H9 (cell line): ENCODE measurements at regions not wholly inside any gene's neighbourhood (a gene's known extent, or its start where the extent isn't known, plus 50 kb on each side); places are given as distances from the start of the nearest gene placed in this dataset.

Experiments used
- DNase-seq: peaks from one replicate; pipeline ENCODE4 v3.0.0-alpha.2; 2017
- H2AFZ ChIP-seq: one replicate; pipeline ENCODE4 v1.6.1; 2013; ENCODE audit warnings: mild to moderate bottlenecking, low read length, control low read depth, moderate library complexity
- H2AK5ac ChIP-seq: 2 replicates; pipeline ENCODE4 v1.6.1; 2013; ENCODE audit warnings: low read length, control low read depth, mixed read lengths; ENCODE audit not compliant: insufficient read length
- H2BK120ac ChIP-seq: one replicate; pipeline ENCODE4 v1.6.1; 2013; ENCODE audit warnings: low read depth, mild to moderate bottlenecking, low read length, control low read depth, inconsistent platforms; ENCODE audit not compliant: poor library complexity, severe bottlenecking
- H2BK12ac ChIP-seq: 2 replicates; pipeline ENCODE4 v1.6.1; 2013; ENCODE audit warnings: low read length, control low read depth, mixed read lengths, low read depth; ENCODE audit not compliant: insufficient read length
- H2BK15ac ChIP-seq: 2 replicates; pipeline ENCODE4 v1.6.1; 2013; ENCODE audit warnings: low read depth, low read length, control low read depth
- H2BK20ac ChIP-seq: one replicate; pipeline ENCODE4 v1.6.1; 2013; ENCODE audit warnings: low read depth, mild to moderate bottlenecking, low read length, control low read depth, inconsistent platforms; ENCODE audit not compliant: poor library complexity, severe bottlenecking
- H2BK5ac ChIP-seq: 2 replicates; pipeline ENCODE4 v1.6.1; 2013; ENCODE audit warnings: low read length, control low read depth, mixed read lengths; ENCODE audit not compliant: insufficient read length
- H3K14ac ChIP-seq: 2 replicates; pipeline ENCODE4 v1.6.1; 2013; ENCODE audit warnings: low read length, control low read depth; ENCODE audit not compliant: insufficient read depth
- H3K18ac ChIP-seq: 2 replicates; pipeline ENCODE4 v1.6.1; 2013; ENCODE audit warnings: low read depth, mild to moderate bottlenecking, mixed read lengths, low read length, control low read depth; ENCODE audit not compliant: insufficient read length
- H3K23ac ChIP-seq: 2 replicates; pipeline ENCODE4 v1.6.1; 2013; ENCODE audit warnings: low read length, control low read depth, mixed read lengths, low read depth; ENCODE audit not compliant: insufficient read length
- H3K23me2 ChIP-seq: 2 replicates; pipeline ENCODE4 v1.6.1; 2013; ENCODE audit warnings: low read depth, mild to moderate bottlenecking, mixed read lengths, low read length, control low read depth; ENCODE audit not compliant: insufficient read length, poor library complexity, severe bottlenecking
- H3K27ac ChIP-seq: 2 replicates; pipeline ENCODE4 v1.5.1; 2013; ENCODE audit warnings: low read length, control low read depth, mixed read lengths, low read depth; ENCODE audit not compliant: insufficient read length
- H3K27me3 ChIP-seq: 2 replicates; pipeline ENCODE4 v1.6.1; 2013; ENCODE audit warnings: low read length, control low read depth, inconsistent platforms; ENCODE audit not compliant: insufficient read depth
- H3K4ac ChIP-seq: 2 replicates; pipeline ENCODE4 v1.6.1; 2013; ENCODE audit warnings: low read depth, mild to moderate bottlenecking, control low read depth, inconsistent platforms, low read length, moderate library complexity
- H3K4me1 ChIP-seq: 2 replicates; pipeline ENCODE4 v1.6.1; 2013; ENCODE audit warnings: low read length, control low read depth, inconsistent platforms; ENCODE audit not compliant: insufficient read depth
- H3K4me2 ChIP-seq: 2 replicates; pipeline ENCODE4 v1.6.1; 2013; ENCODE audit warnings: low read length, control low read depth, mixed read lengths; ENCODE audit not compliant: insufficient read length, insufficient read depth
- H3K56ac ChIP-seq: 2 replicates; pipeline ENCODE4 v1.6.1; 2013; ENCODE audit warnings: low read depth, mild to moderate bottlenecking, mixed read lengths, low read length, control low read depth; ENCODE audit not compliant: insufficient read length
- H3K79me1 ChIP-seq: 2 replicates; pipeline ENCODE4 v1.6.1; 2013; ENCODE audit warnings: low read depth, mild to moderate bottlenecking, moderate library complexity, low read length, control low read depth, inconsistent platforms; ENCODE audit not compliant: insufficient read depth, poor library complexity, severe bottlenecking
- H3K79me2 ChIP-seq: 2 replicates; pipeline ENCODE4 v1.6.1; 2013; ENCODE audit warnings: low read length, control low read depth, inconsistent platforms; ENCODE audit not compliant: insufficient read depth
- H3K9ac ChIP-seq: 2 replicates; pipeline ENCODE4 v1.6.1; 2013; ENCODE audit warnings: low read length, control low read depth, mixed read lengths; ENCODE audit not compliant: insufficient read length; ENCODE audit errors: extremely low read depth
- H3K9me3 ChIP-seq: one replicate; pipeline ENCODE4 v1.6.1; 2013; ENCODE audit warnings: low read depth, low read length, inconsistent platforms; ENCODE audit not compliant: control insufficient read depth
- H3T11ph ChIP-seq: one replicate; pipeline ENCODE4 v1.6.1; 2013; ENCODE audit warnings: mild to moderate bottlenecking, low read length, control low read depth, inconsistent platforms
- H4K20me1 ChIP-seq: one replicate; pipeline ENCODE4 v1.6.1; 2013; ENCODE audit not compliant: control insufficient read depth, insufficient read length, insufficient read depth
- H4K5ac ChIP-seq: 2 replicates; pipeline ENCODE4 v1.6.1; 2013; ENCODE audit warnings: low read depth, mild to moderate bottlenecking, mixed read lengths, low read length, control low read depth; ENCODE audit not compliant: insufficient read length
- H4K8ac ChIP-seq: replicated peaks from 2 replicates; pipeline ENCODE4 v1.6.1; 2013; ENCODE audit warnings: low read length, control low read depth, mixed read lengths, low read depth; ENCODE audit not compliant: insufficient read length
- H4K91ac ChIP-seq: 2 replicates; pipeline ENCODE4 v1.6.1; 2013; ENCODE audit warnings: low read depth, mild to moderate bottlenecking, moderate library complexity, mixed read lengths, low read length, control low read depth; ENCODE audit not compliant: insufficient read length
- H3K27ac Mint-ChIP-seq, 3 experiments: 2 replicates in 2 of 3; 3 replicates in 1 of 3; pipeline ENCODE4 v1.8.0; 2020 to 2021; ENCODE audit warnings: mixed read lengths in 3 of 3, mild to moderate bottlenecking in 1 of 3, moderate library complexity in 1 of 3
- H3K27me3 Mint-ChIP-seq: 2 replicates; pipeline ENCODE4 v1.8.0; 2021; ENCODE audit warnings: low read depth, mild to moderate bottlenecking, moderate library complexity, mixed read lengths
- H3K36me3 Mint-ChIP-seq, 3 experiments: 2 replicates in 2 of 3; 3 replicates in 1 of 3; pipeline ENCODE4 v1.8.0; 2020 to 2021; ENCODE audit warnings: low read depth in 3 of 3, mixed read lengths in 3 of 3; ENCODE audit not compliant: insufficient read depth in 1 of 3
- H3K4me1 Mint-ChIP-seq, 2 experiments: 2 replicates each; pipeline ENCODE4 v1.8.0; 2020; ENCODE audit warnings: mixed read lengths in 2 of 2
- H3K4me3 Mint-ChIP-seq, 2 experiments: 2 replicates in 1 of 2; 3 replicates in 1 of 2; pipeline ENCODE4 v1.8.0; 2020 to 2021; ENCODE audit warnings: mild to moderate bottlenecking in 2 of 2, mixed read lengths in 2 of 2, moderate library complexity in 1 of 2
- H3K9me3 Mint-ChIP-seq, 2 experiments: 2 replicates in 1 of 2; 3 replicates in 1 of 2; pipeline ENCODE4 v1.8.0; 2020; ENCODE audit warnings: mild to moderate bottlenecking in 2 of 2, mixed read lengths in 2 of 2, moderate library complexity in 1 of 2
- CTCF ChIP-seq: fragments of 200-600 bp; sonication (generic); conservative IDR thresholded peaks from 3 replicates; pipeline ENCODE4 v1.8.0; 2021; ENCODE audit warnings: antibody characterized with exemption, mild to moderate bottlenecking
- WGBS: extraction: QIAGEN DNeasy Blood & Tissue Kit; methylation state at CpG from one replicate; pipeline ENCODE4 v1.1.7; 2013; ENCODE audit warnings: missing lambda C conversion rate, low lambda C conversion rate, mixed read lengths; ENCODE audit not compliant: insufficient read length; ENCODE audit errors: extremely low coverage; 5-methylcytosine and 5-hydroxymethylcytosine counted together

- Histone ChIP-seq H3K9ac (no peak overlapping the region), H3K23me2 (no peaks in the 10 kb centered on the region), H2BK20ac (no peak overlapping the region), H3K9me3 (no peaks in the 10 kb centered on the region), H3K4ac (no peak overlapping the region), H3K4me1 (no peaks in the 10 kb centered on the region), H2AK5ac (no peak overlapping the region), H2BK5ac (no peak overlapping the region), H3K27me3 (no peaks in the 10 kb centered on the region), H3K4me2 (no peak overlapping the region), H2BK15ac (no peak overlapping the region), H3K14ac (no peak overlapping the region), H2AFZ (no peak overlapping the region), H3K18ac (no peak overlapping the region), H3K79me2 (no peaks in the 10 kb centered on the region), H4K91ac (no peak overlapping the region), H4K8ac (no peak overlapping the region), H3K23ac (no peak overlapping the region), H3T11ph (no peak overlapping the region), H4K5ac (no peak overlapping the region), H2BK12ac (no peak overlapping the region), H2BK120ac (no peak overlapping the region), H3K79me1 (no peaks in the 10 kb centered on the region), H3K27ac (no peak overlapping the region), H4K20me1 (no peaks in the 10 kb centered on the region), H3K56ac (no peak overlapping the region)
- Mint-ChIP-seq H3K9me3 (no peaks in the 10 kb centered on the region; a peak in 1 of 5 replicates), H3K4me3 (no peak overlapping the region), H3K27me3 (peaks cover 2% of the 10 kb centered on the region; the same call in 1 of the 2 replicates), H3K27ac (no peak overlapping the region), H3K4me1 (peaks cover 4 to 7% of the 10 kb centered on the region in 2 experiments; a peak in 2 of 4 replicates), H3K36me3 (no peaks in the 10 kb centered on the region)
- no peak for DNase-seq
- WGBS = no CpG with 5 or more reads among the region's 3 CpGs
- no peak for TF ChIP-seq CTCF
Measured at GRCh38 chr12:5348057-5348456, 83.9 kb upstream of the NTF3 start.
